ENCODE measurements at regions not wholly inside any gene's neighbourhood (a gene's known extent, or its start where the extent isn't known, plus 50 kb on each side); places are given as distances from the start of the nearest gene placed in this dataset.

DNA sequence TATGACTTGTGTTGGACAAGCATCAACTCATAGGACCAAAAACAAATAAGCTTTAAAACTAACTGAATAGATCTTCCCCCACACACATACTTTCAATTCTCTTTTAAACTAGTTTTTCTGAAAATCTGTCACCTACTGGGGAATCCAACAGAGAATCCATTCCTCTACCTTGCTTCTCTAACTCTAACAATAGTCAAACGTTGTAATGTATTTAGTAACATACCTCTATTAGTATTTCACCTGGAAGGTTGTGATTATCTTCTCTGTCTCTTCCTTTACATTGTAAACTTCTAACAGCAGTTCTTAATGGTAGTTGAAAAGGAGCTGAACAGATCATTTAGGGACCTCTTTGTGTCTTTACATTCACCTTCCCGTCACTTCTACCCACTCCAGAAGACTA, 337.1 kb upstream of the FAM241A start:
- H3K36me3 Mint-ChIP-seq (ENCODE audit: low read depth), result no peaks in the 10 kb centered on the region
- no peaks in the 10 kb centered on the region for H3K9me3 Mint-ChIP-seq
- TF ChIP-seq, protein P1, sequence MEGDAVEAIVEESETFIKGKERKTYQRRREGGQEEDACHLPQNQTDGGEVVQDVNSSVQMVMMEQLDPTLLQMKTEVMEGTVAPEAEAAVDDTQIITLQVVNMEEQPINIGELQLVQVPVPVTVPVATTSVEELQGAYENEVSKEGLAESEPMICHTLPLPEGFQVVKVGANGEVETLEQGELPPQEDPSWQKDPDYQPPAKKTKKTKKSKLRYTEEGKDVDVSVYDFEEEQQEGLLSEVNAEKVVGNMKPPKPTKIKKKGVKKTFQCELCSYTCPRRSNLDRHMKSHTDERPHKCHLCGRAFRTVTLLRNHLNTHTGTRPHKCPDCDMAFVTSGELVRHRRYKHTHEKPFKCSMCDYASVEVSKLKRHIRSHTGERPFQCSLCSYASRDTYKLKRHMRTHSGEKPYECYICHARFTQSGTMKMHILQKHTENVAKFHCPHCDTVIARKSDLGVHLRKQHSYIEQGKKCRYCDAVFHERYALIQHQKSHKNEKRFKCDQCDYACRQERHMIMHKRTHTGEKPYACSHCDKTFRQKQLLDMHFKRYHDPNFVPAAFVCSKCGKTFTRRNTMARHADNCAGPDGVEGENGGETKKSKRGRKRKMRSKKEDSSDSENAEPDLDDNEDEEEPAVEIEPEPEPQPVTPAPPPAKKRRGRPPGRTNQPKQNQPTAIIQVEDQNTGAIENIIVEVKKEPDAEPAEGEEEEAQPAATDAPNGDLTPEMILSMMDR (IDR thresholded peaks at IDR 0.05), result no peak
- no peak overlapping the region for H3K27ac Mint-ChIP-seq
- DNase-seq, result no peak
- peaks cover 26% of the 10 kb centered on the region for H3K4me1 Mint-ChIP-seq
- H3K27me3 Mint-ChIP-seq (ENCODE audit: low read depth, poor library complexity), result no peaks in the 10 kb centered on the region
- H3K4me3 Mint-ChIP-seq, result no peak overlapping the region

- peaks cover 48% of the 10 kb centered on the region for H3K4me1 Mint-ChIP-seq
- no peak overlapping the region for H3K27ac Mint-ChIP-seq
- TF ChIP-seq, protein P1 (IDR thresholded peaks at IDR 0.05), result no peak
- DNase-seq, result no peak
- no peak overlapping the region for H3K4me3 Mint-ChIP-seq
- H3K9me3 Mint-ChIP-seq, result peaks cover 4% of the 10 kb centered on the region
- H3K36me3 Mint-ChIP-seq (ENCODE audit: low read depth), result peaks cover 3% of the 10 kb centered on the region
- H3K27me3 Mint-ChIP-seq (ENCODE audit: low read depth, poor library complexity), result no peaks in the 10 kb centered on the region
Measured at GRCh38 chr4:111811661-111812060, 333.6 kb upstream of the FAM241A start.

GRCh38 chr4:111812114-111812513, 333.1 kb upstream of the FAM241A start:
- DNase-seq, result no peak
- TF ChIP-seq, protein P1 (IDR thresholded peaks at IDR 0.05), result no peak
- H3K4me1 Mint-ChIP-seq, result peaks cover 44% of the 10 kb centered on the region
- peaks cover 8% of the 10 kb centered on the region for H3K36me3 Mint-ChIP-seq (ENCODE audit: low read depth)
- H3K27me3 Mint-ChIP-seq (ENCODE audit: low read depth, poor library complexity), result no peaks in the 10 kb centered on the region
- no peak overlapping the region for H3K4me3 Mint-ChIP-seq
- peaks cover 9% of the 10 kb centered on the region for H3K9me3 Mint-ChIP-seq
- H3K27ac Mint-ChIP-seq, result no peak overlapping the region

- H3K36me3 Mint-ChIP-seq (ENCODE audit: low read depth), result peaks cover 14% of the 10 kb centered on the region
- no peak overlapping the region for H3K27ac Mint-ChIP-seq
- no peak for DNase-seq
- peaks cover 15% of the 10 kb centered on the region for H3K9me3 Mint-ChIP-seq
- TF ChIP-seq, protein P1 (IDR thresholded peaks at IDR 0.05), result no peak
- H3K4me3 Mint-ChIP-seq, result no peak overlapping the region
- peaks cover 37% of the 10 kb centered on the region for H3K4me1 Mint-ChIP-seq
- no peaks in the 10 kb centered on the region for H3K27me3 Mint-ChIP-seq (ENCODE audit: low read depth, poor library complexity)
Measured at GRCh38 chr4:111812760-111813159, 332.5 kb upstream of the FAM241A start.

- peaks cover 29% of the 10 kb centered on the region for H3K4me1 Mint-ChIP-seq
- TF ChIP-seq, protein P1 (IDR thresholded peaks at IDR 0.05), result no peak
- no peaks in the 10 kb centered on the region for H3K27me3 Mint-ChIP-seq (ENCODE audit: low read depth, poor library complexity)
- H3K27ac Mint-ChIP-seq, result no peak overlapping the region
- no peak overlapping the region for H3K4me3 Mint-ChIP-seq
- peaks cover 14% of the 10 kb centered on the region for H3K36me3 Mint-ChIP-seq (ENCODE audit: low read depth)
- peaks cover 24% of the 10 kb centered on the region for H3K9me3 Mint-ChIP-seq
- DNase-seq, result no peak
Measured at GRCh38 chr4:111813555-111814140, 331.6 kb upstream of the FAM241A start.

GRCh38 chr4:111814961-111815360, 330.3 kb upstream of the FAM241A start:
- Mint-ChIP-seq H3K9me3 (peaks cover 36% of the 10 kb centered on the region), H3K27ac (no peak overlapping the region), H3K36me3 (ENCODE audit: low read depth) (peaks cover 14% of the 10 kb centered on the region), H3K4me1 (peaks cover 24% of the 10 kb centered on the region), H3K4me3 (no peak overlapping the region), H3K27me3 (ENCODE audit: low read depth, poor library complexity) (no peaks in the 10 kb centered on the region)
- peak; percentile 9 for DNase-seq
- TF ChIP-seq, protein P1 (IDR thresholded peaks at IDR 0.05), result no peak

Measured in nephron progenitor cell (in vitro differentiated cells).